ENCODE measurements at regions not wholly inside any gene's neighbourhood (a gene's known extent, or its start where the extent isn't known, plus 50 kb on each side); places are given as distances from the start of the nearest gene placed in this dataset.

DNA sequence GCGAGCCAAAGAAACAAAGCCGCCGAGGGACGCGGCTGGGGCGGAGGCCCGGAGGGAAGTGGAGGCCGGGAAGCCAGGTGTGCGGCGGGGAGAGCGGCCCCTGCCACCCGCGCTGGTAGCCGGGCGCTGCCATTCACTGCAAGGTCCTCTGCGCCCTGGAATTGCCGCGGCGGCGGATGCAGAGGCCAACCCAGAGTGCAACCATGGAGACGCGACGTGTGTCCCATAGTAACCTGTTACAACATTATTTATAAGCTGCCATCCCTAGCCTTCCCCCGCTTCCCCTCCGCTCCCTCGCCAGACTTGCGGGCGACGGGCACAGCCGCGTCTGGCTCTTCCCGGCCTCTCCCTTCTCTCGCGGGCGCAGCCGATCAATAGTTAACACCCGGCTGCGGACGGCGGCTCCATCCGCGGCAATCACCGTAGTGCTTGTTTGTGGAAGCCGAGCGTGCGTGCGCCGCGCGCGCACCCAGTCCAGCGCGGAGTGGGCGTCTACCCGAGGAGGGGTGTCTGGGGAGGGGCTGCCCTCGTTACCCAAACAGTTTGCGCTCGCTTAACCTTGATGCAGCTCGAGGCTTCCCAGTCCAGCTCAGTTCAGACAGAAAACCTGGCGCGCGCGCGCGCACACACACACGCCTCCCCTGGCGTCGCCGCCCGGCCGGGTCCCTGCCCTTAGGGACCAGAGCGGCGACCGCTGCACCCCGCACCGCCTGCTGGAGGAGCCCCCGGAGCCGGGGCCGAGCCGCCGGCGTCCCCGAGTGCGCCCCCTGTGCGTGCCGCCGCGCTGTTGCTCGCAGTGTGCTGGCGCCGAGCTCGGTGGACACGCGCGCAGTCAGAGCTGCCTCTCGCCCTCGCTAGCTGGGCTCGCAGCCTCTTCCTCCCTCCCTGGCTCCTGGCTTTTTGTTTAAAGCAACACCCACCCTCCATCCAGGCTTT is 165.4 kb upstream of the DPP6 start:
- TF ChIP-seq, protein P1, sequence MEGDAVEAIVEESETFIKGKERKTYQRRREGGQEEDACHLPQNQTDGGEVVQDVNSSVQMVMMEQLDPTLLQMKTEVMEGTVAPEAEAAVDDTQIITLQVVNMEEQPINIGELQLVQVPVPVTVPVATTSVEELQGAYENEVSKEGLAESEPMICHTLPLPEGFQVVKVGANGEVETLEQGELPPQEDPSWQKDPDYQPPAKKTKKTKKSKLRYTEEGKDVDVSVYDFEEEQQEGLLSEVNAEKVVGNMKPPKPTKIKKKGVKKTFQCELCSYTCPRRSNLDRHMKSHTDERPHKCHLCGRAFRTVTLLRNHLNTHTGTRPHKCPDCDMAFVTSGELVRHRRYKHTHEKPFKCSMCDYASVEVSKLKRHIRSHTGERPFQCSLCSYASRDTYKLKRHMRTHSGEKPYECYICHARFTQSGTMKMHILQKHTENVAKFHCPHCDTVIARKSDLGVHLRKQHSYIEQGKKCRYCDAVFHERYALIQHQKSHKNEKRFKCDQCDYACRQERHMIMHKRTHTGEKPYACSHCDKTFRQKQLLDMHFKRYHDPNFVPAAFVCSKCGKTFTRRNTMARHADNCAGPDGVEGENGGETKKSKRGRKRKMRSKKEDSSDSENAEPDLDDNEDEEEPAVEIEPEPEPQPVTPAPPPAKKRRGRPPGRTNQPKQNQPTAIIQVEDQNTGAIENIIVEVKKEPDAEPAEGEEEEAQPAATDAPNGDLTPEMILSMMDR (IDR thresholded peaks at IDR 0.05; ENCODE audit: low read depth, low read length, missing control alignments) = no peak
- H3K4me3 ChIP-seq (ENCODE audit: low read depth, low read length) = no peak overlapping the region
- DNase-seq (ENCODE audit: low read depth) = no peak

DNA sequence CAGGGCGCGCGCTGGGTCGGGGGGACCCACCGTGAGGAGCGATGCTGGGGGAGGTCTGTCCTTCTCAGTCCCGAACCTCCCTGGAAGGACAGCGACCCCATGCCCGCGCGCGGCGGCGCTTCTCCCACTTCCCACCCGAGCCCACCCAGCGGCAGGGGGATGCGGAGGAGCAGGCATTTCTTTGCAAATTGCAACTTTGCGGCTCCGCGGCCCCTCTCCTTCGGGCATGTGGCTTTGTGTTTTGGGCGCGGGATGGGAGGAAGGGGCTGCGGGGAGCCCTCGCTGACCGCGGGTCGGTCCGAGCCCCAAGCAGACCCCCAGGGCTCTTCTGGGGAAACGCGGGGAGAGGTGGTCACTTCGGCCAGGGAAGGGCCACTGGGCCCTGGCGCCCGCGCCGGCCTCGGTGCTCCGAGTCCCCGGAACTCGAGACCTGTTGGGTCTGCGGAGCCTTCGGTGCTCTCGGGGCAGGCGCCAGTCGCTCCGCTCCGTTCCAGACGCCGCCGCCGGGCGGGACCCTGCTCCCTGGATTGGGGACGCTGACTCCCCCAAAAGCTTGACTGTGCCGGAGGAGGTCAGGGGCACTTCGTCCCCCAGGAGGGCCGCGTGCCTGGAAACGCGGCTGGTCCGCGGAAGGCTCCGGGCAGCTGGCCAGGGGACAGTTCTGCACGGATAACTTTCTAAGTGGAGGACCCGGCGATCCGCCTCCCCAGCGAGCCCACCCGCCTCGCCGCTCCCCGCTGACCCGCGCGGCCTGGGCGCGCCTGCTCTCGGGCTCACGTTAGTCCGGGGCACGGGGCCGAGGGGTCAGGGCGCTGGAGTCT is 164.2 kb upstream of the DPP6 start:
- no peak overlapping the region for H3K4me3 ChIP-seq (ENCODE audit: low read depth, low read length)
- TF ChIP-seq, protein P1 (IDR thresholded peaks at IDR 0.05; ENCODE audit: low read depth, low read length, missing control alignments) = no peak
- no peak for DNase-seq (ENCODE audit: low read depth)

- TF ChIP-seq, protein P1 (IDR thresholded peaks at IDR 0.05; ENCODE audit: low read depth, low read length, missing control alignments) = no peak
- no peak for DNase-seq (ENCODE audit: low read depth)
- no peak overlapping the region for H3K4me3 ChIP-seq (ENCODE audit: low read depth, low read length)
Observed at GRCh38 chr7:153891990-153892389, 160.2 kb upstream of the DPP6 start.

- DNase-seq (ENCODE audit: low read depth) = no peak
- no peak overlapping the region for H3K4me3 ChIP-seq (ENCODE audit: low read depth, low read length)
- TF ChIP-seq, protein P1 (IDR thresholded peaks at IDR 0.05; ENCODE audit: low read depth, low read length, missing control alignments) = no peak
Observed at GRCh38 chr7:153902862-153903261, 149.3 kb upstream of the DPP6 start.

GRCh38 chr7:153912211-153912610 is 140.0 kb upstream of the DPP6 start:
- no peak overlapping the region for H3K4me3 ChIP-seq (ENCODE audit: low read depth, low read length)
- no peak for DNase-seq (ENCODE audit: low read depth)
- TF ChIP-seq, protein P1 (IDR thresholded peaks at IDR 0.05; ENCODE audit: low read depth, low read length, missing control alignments) = no peak

DNA sequence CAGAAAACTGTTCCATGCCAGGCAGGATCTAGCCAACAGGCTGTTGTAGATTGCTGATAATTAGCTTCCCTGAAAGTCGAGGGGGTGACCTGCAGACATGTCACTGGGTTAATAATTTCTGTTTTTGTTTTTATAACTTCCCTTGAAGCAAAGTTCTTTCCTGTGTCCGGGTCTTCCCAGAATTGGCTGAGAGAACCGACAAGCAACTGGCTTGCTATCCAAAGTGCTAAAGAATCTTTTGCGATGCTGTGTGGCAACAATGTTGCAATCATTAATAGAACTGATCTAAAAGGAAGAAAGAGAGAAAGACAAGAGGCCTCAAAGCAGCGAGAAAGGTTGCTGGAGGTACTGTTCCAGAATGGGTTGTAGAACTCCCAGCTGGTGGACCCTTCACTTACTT is 132.1 kb upstream of the DPP6 start:
- DNase-seq (ENCODE audit: low read depth) = no peak
- TF ChIP-seq, protein P1 (IDR thresholded peaks at IDR 0.05; ENCODE audit: low read depth, low read length, missing control alignments) = no peak
- no peak overlapping the region for H3K4me3 ChIP-seq (ENCODE audit: low read depth, low read length)
